ENCODE measurements at regions not wholly inside any gene's neighbourhood (a gene's known extent, or its start where the extent isn't known, plus 50 kb on each side); places are given as distances from the start of the nearest gene placed in this dataset.

DNA sequence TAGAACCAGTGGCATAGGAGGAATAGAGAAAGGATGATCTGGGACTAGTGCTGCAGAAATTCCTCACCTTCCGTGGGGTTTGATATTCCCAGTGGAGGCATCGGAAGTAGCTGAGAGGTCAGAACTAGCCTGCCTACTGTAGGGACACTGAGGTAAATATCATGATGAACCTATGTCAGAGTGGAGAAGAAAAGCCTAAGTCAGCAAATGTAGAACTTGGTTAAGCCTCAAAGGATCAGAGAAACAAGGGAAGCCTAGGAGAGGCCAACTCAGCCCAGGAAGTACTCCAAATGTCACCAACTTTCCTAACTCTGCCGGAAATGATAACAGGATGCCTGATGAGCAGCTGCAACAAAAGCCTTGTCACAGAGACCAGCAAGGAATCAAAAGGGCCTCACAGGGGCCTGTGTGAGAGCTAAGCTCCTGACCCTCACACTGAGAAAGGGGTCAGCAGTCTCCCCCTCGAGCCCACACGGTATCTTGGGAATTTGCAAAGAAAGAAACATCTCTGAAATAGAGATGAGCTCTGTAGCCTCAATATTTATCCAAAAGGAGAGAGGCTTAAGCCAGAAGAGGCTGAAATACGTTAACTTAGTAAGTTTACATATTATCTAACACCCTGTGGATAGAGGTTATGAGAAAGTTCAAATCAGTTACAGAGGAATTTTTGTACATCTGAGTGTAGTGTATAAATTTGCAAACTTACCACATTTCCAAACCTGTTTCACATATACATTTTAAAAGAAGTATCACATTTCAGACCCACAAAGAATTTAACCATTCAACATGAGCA is 1064.3 kb downstream of the DIAPH3 start:
- ChIA-PET POLR2A (no interaction called here), CTCF (no interaction called here)
- intact Hi-C loops (cut with micrococcal nuclease), result no loop called here
- DNase-seq (no peak), ATAC-seq (no peak)
- no peak for TF ChIP-seq CTCF (IDR thresholded peaks at IDR 0.05)
- H3K27me3 Mint-ChIP-seq, result no peaks in the 10 kb centered on the region
- no peaks in the 10 kb centered on the region for H3K4me1 Mint-ChIP-seq (ENCODE audit: low read depth)
- H3K4me3 Mint-ChIP-seq, result no peak overlapping the region
- no peaks in the 10 kb centered on the region for H3K36me3 Mint-ChIP-seq (ENCODE audit: low read depth)
- H3K9me3 Mint-ChIP-seq, result no peaks in the 10 kb centered on the region
- H3K27ac Mint-ChIP-seq, result no peak overlapping the region

- intact Hi-C loops (cut with micrococcal nuclease), result no loop called here
- ATAC-seq (no peak), DNase-seq (no peak)
- Mint-ChIP-seq H3K27ac (no peak overlapping the region), H3K9me3 (peaks cover 4% of the 10 kb centered on the region), H3K36me3 (ENCODE audit: low read depth) (no peaks in the 10 kb centered on the region), H3K27me3 (no peaks in the 10 kb centered on the region), H3K4me1 (ENCODE audit: low read depth) (no peaks in the 10 kb centered on the region), H3K4me3 (no peak overlapping the region)
- ChIA-PET CTCF (no interaction called here), POLR2A (no interaction called here)
- TF ChIP-seq CTCF (IDR thresholded peaks at IDR 0.05), result no peak
Observed at GRCh38 chr13:59103004-59103768, 1060.5 kb downstream of the DIAPH3 start.

DNA sequence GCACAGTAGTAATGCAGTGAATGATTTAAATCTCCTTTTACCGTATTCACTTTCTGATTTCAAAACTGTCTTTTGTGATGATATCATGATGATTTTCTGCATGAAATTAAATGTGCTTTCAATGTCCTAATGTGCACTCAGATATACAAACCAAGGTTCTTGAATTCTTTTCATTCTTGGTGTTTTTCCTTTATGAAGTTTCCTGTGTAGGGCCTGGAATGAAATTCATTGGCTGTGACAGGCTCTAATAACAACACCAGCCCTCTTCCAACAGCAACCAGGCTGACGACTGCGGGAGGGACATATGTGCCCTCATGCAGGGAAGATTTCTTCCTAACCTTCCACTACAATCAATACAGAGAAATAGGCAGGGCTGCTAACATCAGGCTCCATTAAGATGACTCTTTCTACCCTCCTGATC is 1052.0 kb downstream of the DIAPH3 start:
- no peak for DNase-seq
- no peak overlapping the region for H3K27ac Mint-ChIP-seq
- H3K4me1 Mint-ChIP-seq (ENCODE audit: low read depth), result no peaks in the 10 kb centered on the region
- CTCF ChIA-PET, result no interaction called here
- no peak overlapping the region for H3K4me3 Mint-ChIP-seq
- intact Hi-C loops (cut with micrococcal nuclease), result no loop called here
- POLR2A ChIA-PET, result no interaction called here
- H3K9me3 Mint-ChIP-seq, result peaks cover 4% of the 10 kb centered on the region
- TF ChIP-seq CTCF (IDR thresholded peaks at IDR 0.05), result no peak
- H3K36me3 Mint-ChIP-seq (ENCODE audit: low read depth), result no peaks in the 10 kb centered on the region
- no peak for ATAC-seq
- no peaks in the 10 kb centered on the region for H3K27me3 Mint-ChIP-seq

DNA sequence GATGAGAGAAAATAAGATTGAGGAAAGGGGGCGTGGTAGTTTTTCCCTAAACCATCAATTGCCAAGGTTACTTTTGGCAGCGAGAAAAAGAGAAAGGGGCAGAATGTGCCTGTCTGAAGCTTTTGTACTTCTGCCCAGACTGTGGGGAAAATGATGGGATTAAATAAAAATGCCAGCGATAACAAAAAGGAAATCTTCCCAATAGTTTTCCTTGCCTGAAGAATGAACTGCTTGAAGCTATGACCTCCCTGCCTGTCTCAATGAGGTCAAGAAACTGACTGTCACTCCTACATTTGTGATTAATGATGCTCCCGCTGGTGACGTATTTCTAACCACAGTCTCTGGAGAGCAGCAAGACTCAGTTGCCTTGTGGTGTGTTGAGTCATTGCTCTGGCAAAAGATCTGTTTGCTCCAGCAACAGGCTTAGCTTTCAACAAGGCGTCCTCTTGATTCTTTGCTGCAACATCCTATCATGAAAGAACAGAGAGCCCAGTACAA is 1051.5 kb downstream of the DIAPH3 start:
- Mint-ChIP-seq H3K4me3 (no peak overlapping the region), H3K4me1 (ENCODE audit: low read depth) (no peaks in the 10 kb centered on the region), H3K9me3 (no peaks in the 10 kb centered on the region), H3K36me3 (ENCODE audit: low read depth) (no peaks in the 10 kb centered on the region), H3K27me3 (no peaks in the 10 kb centered on the region), H3K27ac (no peak overlapping the region)
- ChIA-PET POLR2A (no interaction called here), CTCF (no interaction called here)
- intact Hi-C loops (cut with micrococcal nuclease), result no loop called here
- DNase-seq, result no peak
- ATAC-seq, result no peak
- no peak for TF ChIP-seq CTCF (IDR thresholded peaks at IDR 0.05)

- intact Hi-C loops (cut with micrococcal nuclease), result no loop called here
- no peak overlapping the region for H3K4me3 Mint-ChIP-seq
- no peak for DNase-seq
- H3K27me3 Mint-ChIP-seq, result no peaks in the 10 kb centered on the region
- H3K27ac Mint-ChIP-seq, result no peak overlapping the region
- H3K4me1 Mint-ChIP-seq (ENCODE audit: low read depth), result no peaks in the 10 kb centered on the region
- no peak for ATAC-seq
- H3K36me3 Mint-ChIP-seq (ENCODE audit: low read depth), result no peaks in the 10 kb centered on the region
- POLR2A ChIA-PET, result no interaction called here
- CTCF ChIA-PET, result no interaction called here
- TF ChIP-seq CTCF (IDR thresholded peaks at IDR 0.05), result no peak
- H3K9me3 Mint-ChIP-seq, result no peaks in the 10 kb centered on the region
Observed at GRCh38 chr13:59119475-59119874, 1044.3 kb downstream of the DIAPH3 start.

Measured in activated CD8-positive, alpha-beta T cell treated with anti-CD3 and anti-CD28 coated beads for 36 hours (primary cell).